GM12801 (cell line): ENCODE measurements at regions not wholly inside any gene's neighbourhood (a gene's known extent, or its start where the extent isn't known, plus 50 kb on each side); places are given as distances from the start of the nearest gene placed in this dataset.

Experiments
- TF ChIP-seq, protein P1 (sequence below): IDR thresholded peaks from one replicate; pipeline ENCODE4 v1.5.1; 2011; ENCODE audit warnings: control low read depth; ENCODE audit not compliant: insufficient read length; ENCODE audit errors: extremely low read depth

DNA sequence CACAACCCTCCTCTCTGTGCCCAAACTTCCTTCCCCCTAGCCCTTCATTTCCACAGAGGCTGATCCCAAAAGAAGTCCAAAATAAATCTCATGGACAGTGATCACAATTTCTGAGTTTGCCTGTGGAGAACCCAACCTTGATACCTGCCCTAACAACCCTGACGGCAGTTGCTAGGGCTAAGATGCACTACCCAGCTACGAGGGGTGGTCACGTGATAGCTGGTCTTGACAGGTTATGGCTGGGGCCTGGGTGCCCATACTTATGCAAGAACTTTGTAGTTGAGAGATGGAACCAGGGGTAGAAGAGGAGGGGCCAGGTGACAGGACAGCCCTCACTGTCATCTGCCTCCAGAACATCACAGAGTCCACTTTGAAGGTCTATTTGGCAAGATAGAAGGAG is 147.9 kb downstream of the AKAIN1 start:
- TF ChIP-seq, protein P1, sequence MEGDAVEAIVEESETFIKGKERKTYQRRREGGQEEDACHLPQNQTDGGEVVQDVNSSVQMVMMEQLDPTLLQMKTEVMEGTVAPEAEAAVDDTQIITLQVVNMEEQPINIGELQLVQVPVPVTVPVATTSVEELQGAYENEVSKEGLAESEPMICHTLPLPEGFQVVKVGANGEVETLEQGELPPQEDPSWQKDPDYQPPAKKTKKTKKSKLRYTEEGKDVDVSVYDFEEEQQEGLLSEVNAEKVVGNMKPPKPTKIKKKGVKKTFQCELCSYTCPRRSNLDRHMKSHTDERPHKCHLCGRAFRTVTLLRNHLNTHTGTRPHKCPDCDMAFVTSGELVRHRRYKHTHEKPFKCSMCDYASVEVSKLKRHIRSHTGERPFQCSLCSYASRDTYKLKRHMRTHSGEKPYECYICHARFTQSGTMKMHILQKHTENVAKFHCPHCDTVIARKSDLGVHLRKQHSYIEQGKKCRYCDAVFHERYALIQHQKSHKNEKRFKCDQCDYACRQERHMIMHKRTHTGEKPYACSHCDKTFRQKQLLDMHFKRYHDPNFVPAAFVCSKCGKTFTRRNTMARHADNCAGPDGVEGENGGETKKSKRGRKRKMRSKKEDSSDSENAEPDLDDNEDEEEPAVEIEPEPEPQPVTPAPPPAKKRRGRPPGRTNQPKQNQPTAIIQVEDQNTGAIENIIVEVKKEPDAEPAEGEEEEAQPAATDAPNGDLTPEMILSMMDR: no peak

DNA sequence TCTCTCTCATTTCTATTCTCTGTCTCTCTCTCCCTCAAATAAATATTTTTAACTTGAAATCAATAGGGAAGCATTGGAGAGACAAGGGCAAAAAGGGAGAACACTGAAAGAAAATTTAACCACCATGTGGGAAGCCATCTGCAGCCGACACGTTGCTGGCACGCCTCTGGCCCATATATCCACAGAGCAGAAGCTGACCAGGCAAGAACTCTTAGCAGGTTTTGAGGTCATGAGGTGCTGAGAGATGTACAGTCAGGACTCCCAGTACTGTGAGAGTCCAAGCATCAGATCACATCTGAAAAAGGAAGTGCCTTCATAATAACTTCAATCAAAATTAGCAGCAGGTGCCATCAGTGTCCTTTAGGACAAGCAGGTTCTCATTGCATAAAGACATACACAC is 156.6 kb downstream of the AKAIN1 start:
- TF ChIP-seq, protein P1: no peak

DNA sequence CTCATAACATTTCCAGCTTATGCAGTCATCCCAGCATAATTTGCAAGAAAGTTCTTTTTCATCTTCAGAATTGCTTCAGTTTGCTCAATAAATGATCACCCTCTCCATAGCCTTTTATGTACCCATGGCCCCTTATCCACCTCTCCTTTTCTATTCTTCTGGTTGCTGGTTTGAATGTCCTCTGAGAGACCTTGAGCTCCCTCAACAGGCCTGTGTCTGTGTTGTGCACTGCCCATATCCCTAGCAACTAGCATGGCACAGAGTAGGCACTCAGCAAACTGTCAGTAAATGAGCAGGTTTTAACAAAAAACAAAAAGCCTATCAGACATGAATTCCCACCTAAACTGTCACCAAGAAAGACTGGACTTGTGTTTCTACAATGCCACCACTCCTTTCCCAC is 160.5 kb downstream of the AKAIN1 start:
- TF ChIP-seq, protein P1: no peak

DNA sequence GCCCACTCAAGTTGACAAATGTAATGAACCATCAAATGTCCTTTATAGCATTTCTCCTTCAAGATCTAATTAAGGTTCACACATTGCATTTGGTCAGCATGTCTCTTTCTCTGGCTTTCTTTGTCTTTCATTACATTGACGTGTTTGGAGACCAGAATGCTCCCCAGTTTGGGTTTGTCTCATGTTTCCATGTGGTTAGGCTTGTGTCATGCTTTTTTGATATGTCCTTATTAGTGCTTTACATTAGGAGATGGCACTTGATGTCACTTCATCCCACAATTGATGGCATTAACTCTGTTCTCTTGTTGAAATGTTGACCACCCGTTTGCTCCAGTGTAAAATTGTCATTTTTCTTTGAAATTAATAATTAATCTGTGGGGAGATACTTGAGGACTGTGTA is 165.8 kb downstream of the AKAIN1 start:
- TF ChIP-seq, protein P1: no peak

- TF ChIP-seq, protein P1: no peak
Measured at GRCh38 chr18:5030636-5031035, 166.4 kb downstream of the AKAIN1 start.

- TF ChIP-seq, protein P1: no peak
Measured at GRCh38 chr18:5029592-5029991, 167.5 kb downstream of the AKAIN1 start.

DNA sequence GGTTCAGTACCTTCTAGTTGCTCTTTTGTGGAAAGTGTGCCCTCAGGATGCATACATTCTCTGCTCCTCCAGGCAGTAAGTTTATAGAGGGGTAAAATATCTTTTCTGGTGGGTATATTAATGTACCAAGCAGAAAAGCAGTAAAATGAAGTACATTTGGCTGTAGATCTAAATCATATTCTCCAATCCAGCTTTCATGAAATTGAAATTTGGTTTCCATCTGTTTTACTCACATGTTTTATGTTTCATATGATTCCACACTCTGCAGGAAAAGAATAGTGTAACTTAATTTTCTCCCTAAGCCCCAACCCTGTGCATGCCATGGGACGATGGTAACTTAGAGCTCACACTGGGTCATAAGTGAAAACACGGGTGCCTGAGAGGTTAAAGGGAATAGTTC is 172.3 kb downstream of the AKAIN1 start:
- TF ChIP-seq, protein P1: no peak

GRCh38 chr18:5021558-5021957 is 175.5 kb downstream of the AKAIN1 start:
- TF ChIP-seq, protein P1: no peak
